Small intestine (tissue), 7 donors: ENCODE measurements at regions not wholly inside any gene's neighbourhood (a gene's known extent, or its start where the extent isn't known, plus 50 kb on each side); places are given as distances from the start of the nearest gene placed in this dataset.

Experiments used
- DNase-seq, 2 donors: peaks; one replicate each; pipeline versions ENCODE4 v3.0.0 to v3.0.0-alpha.2; 2013
- FAIRE-seq: peaks from 2 replicates; lab custom pipeline; 2012; peaks lifted over from hg19 to GRCh38; lab: Jason Lieb, UNC
- H3K27ac ChIP-seq, 3 donors: one replicate each; pipeline ENCODE4 v1.5.1; 2013; ENCODE audit warnings: low read length in 2 of 3, mild to moderate bottlenecking in 2 of 3, control low read depth in 1 of 3, inconsistent platforms in 1 of 3, low read depth in 1 of 3, moderate library complexity in 1 of 3
- H3K27me3 ChIP-seq, 3 donors: one replicate each; pipeline ENCODE4 v1.6.1; 2013; ENCODE audit warnings: low read length in 3 of 3, inconsistent platforms in 1 of 3; ENCODE audit not compliant: control insufficient read depth in 3 of 3, insufficient read depth in 3 of 3
- H3K36me3 ChIP-seq, 3 donors: one replicate each; pipeline ENCODE4 v1.6.1; 2013; ENCODE audit warnings: low read length in 3 of 3, inconsistent platforms in 1 of 3, low read depth in 1 of 3, mild to moderate bottlenecking in 1 of 3, moderate library complexity in 1 of 3; ENCODE audit not compliant: control insufficient read depth in 3 of 3, insufficient read depth in 2 of 3
- H3K4me1 ChIP-seq, 3 donors: one replicate each; pipeline ENCODE4 v1.6.1; 2013; ENCODE audit warnings: low read length in 2 of 3, inconsistent platforms in 1 of 3, low read depth in 1 of 3, mild to moderate bottlenecking in 1 of 3, moderate library complexity in 1 of 3; ENCODE audit not compliant: control insufficient read depth in 3 of 3, insufficient read depth in 2 of 3
- H3K4me3 ChIP-seq, 3 donors: one replicate each; pipeline ENCODE4 v1.5.1; 2013; ENCODE audit warnings: low read length in 3 of 3, control low read depth in 1 of 3, inconsistent platforms in 1 of 3, low read depth in 1 of 3, mild to moderate bottlenecking in 1 of 3, moderate library complexity in 1 of 3
- H3K9me3 ChIP-seq, 2 donors: one replicate each; pipeline ENCODE4 v1.6.1; 2013; ENCODE audit warnings: low read depth in 1 of 2, low read length in 1 of 2; ENCODE audit not compliant: control insufficient read depth in 2 of 2, insufficient read depth in 1 of 2
- WGBS, 3 donors: extraction: QIAGEN DNeasy Blood & Tissue Kit; methylation state at CpG; one replicate each; pipeline ENCODE4 v1.1.7; 2013; 5-methylcytosine and 5-hydroxymethylcytosine counted together
- donor health status: healthy with polysubstance abuse.
- donor health status: control.
- donor health status: control.
- donor health status: Bipolar disorder and iron deficiency.
- donor health status: healthy.

DNA sequence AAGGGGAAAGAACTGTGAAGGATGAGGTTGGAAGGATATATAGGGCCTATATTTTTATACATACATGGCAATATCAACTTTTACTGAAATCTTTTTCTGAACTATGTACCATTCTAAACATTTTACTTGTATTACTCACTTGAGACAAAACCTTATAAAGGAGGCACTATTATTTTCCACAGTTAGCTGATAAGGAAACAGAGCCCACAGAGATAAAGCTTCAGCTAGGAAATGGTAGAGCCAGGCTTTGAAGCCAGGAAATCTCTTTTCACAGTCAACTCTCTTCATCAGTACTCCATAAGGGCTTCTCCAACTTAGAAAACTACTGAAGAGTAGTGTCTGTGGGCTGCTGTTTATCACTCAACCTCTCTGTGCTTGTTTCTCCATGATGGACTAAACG is 613.7 kb downstream of the PRELID2 start:
- no peak overlapping the region for H3K4me3 ChIP-seq

GRCh38 chr5:145220481-145220880 is 614.7 kb downstream of the PRELID2 start:
- WGBS, 3 donors, result 74 to 84% (median 82%) methylated on average over 5 of the region's 5 CpGs

More for the DNA sequence above, 613.7 kb downstream of the PRELID2 start:
- Histone ChIP-seq H3K27me3 (no peaks in the 10 kb centered on the region), H3K36me3 (no peaks in the 10 kb centered on the region), H3K4me1 (no peaks in the 10 kb centered on the region), H3K9me3 (no peaks in the 10 kb centered on the region), H3K27ac (no peak overlapping the region)
- WGBS, 3 donors, result 90 to 97% (median 96%) methylated on average over 1 of the region's 1 CpG
- FAIRE-seq (no peak), DNase-seq (peak in 1 of 2 donors; percentile 4)

GRCh38 chr5:145218982-145219381 is 616.2 kb downstream of the PRELID2 start:
- Histone ChIP-seq H3K4me3 (no peak overlapping the region), H3K27me3 (no peaks in the 10 kb centered on the region), H3K9me3 (no peaks in the 10 kb centered on the region), H3K4me1 (no peaks in the 10 kb centered on the region), H3K36me3 (no peaks in the 10 kb centered on the region), H3K27ac (no peak overlapping the region)
- DNase-seq (no peak), FAIRE-seq (no peak)
- 72 to 86% (median 84%) methylated on average over 1 of the region's 1 CpG for WGBS, 3 donors

More at GRCh38 chr5:145220481-145220880, 614.7 kb downstream of the PRELID2 start:
- no peaks in the 10 kb centered on the region for H3K27me3 ChIP-seq
- H3K4me3 ChIP-seq, result no peak overlapping the region
- no peak overlapping the region for H3K27ac ChIP-seq
- H3K36me3 ChIP-seq, result no peaks in the 10 kb centered on the region
- no peaks in the 10 kb centered on the region for H3K4me1 ChIP-seq
- H3K9me3 ChIP-seq, result no peaks in the 10 kb centered on the region
- DNase-seq (no peak), FAIRE-seq (no peak)

- DNase-seq (no peak), FAIRE-seq (no peak)
- no peaks in the 10 kb centered on the region for H3K4me1 ChIP-seq
- no peaks in the 10 kb centered on the region for H3K27me3 ChIP-seq
- no peaks in the 10 kb centered on the region for H3K9me3 ChIP-seq
- H3K36me3 ChIP-seq, result no peaks in the 10 kb centered on the region
- 68 to 74% (median 70%) methylated on average over 3 of the region's 3 CpGs for WGBS, 3 donors
- H3K4me3 ChIP-seq, result no peak overlapping the region
- H3K27ac ChIP-seq, result no peak overlapping the region
These were observed 617.1 kb downstream of the PRELID2 start for GRCh38 chr5:145218019-145218418.

- Histone ChIP-seq H3K36me3 (no peaks in the 10 kb centered on the region), H3K27ac (no peak overlapping the region), H3K4me3 (no peak overlapping the region), H3K27me3 (no peaks in the 10 kb centered on the region), H3K9me3 (no peaks in the 10 kb centered on the region), H3K4me1 (no peaks in the 10 kb centered on the region)
- DNase-seq (no peak), FAIRE-seq (no peak)
- 86 to 93% (median 91%) methylated on average over 3 of the region's 3 CpGs for WGBS, 3 donors
These were observed 625.1 kb downstream of the PRELID2 start for GRCh38 chr5:145210020-145210419.

- Histone ChIP-seq H3K27ac (no peak overlapping the region), H3K4me3 (no peak overlapping the region), H3K9me3 (no peaks in the 10 kb centered on the region), H3K27me3 (peaks cover 0 to 2% (median 0%) of the 10 kb centered on the region in 3 donors), H3K36me3 (no peaks in the 10 kb centered on the region), H3K4me1 (no peaks in the 10 kb centered on the region)
- FAIRE-seq, result no peak
- WGBS, 3 donors, result 66 to 80% (median 73%) methylated on average over 4 of the region's 4 CpGs
- no peak for DNase-seq
These were observed 629.6 kb downstream of the PRELID2 start for GRCh38 chr5:145205546-145205945.

GRCh38 chr5:145204743-145205142 is 630.4 kb downstream of the PRELID2 start:
- no peaks in the 10 kb centered on the region for H3K36me3 ChIP-seq
- H3K9me3 ChIP-seq, result no peaks in the 10 kb centered on the region
- DNase-seq (no peak), FAIRE-seq (no peak)
- H3K27me3 ChIP-seq, result peaks cover 0 to 2% (median 0%) of the 10 kb centered on the region in 3 donors
- 34 to 55% (median 40%) methylated on average over 2 of the region's 2 CpGs for WGBS, 3 donors
- H3K4me3 ChIP-seq, result no peak overlapping the region
- no peaks in the 10 kb centered on the region for H3K4me1 ChIP-seq
- no peak overlapping the region for H3K27ac ChIP-seq

GRCh38 chr5:145203193-145203592 is 631.9 kb downstream of the PRELID2 start:
- FAIRE-seq (no peak), DNase-seq (no peak)
- no peak overlapping the region for H3K27ac ChIP-seq
- no peak overlapping the region for H3K4me3 ChIP-seq
- H3K27me3 ChIP-seq, result peaks cover 0 to 2% (median 0%) of the 10 kb centered on the region in 3 donors
- H3K4me1 ChIP-seq, result no peaks in the 10 kb centered on the region
- 57 to 80% (median 70%) methylated on average over 2 of the region's 2 CpGs for WGBS, 3 donors
- no peaks in the 10 kb centered on the region for H3K36me3 ChIP-seq
- H3K9me3 ChIP-seq, result no peaks in the 10 kb centered on the region
